Stimulated activated effector memory CD8-positive, alpha-beta T cell treated with anti-CD3 and anti-CD28 coated beads, Interleukin-12 subunit alpha, Interleukin-12 subunit beta, amount 100 ng/mL, for 72 hours (primary cell): ENCODE measurements at regions not wholly inside any gene's neighbourhood (a gene's known extent, or its start where the extent isn't known, plus 50 kb on each side); places are given as distances from the start of the nearest gene placed in this dataset.

Experiments
- ATAC-seq: fragments of 150-1000 bp; cut with Tn5 transposase; 2 replicates; pipeline ENCODE4 v1.10.0; 2021
- DNase-seq, 2 donors: peaks; one replicate each; pipeline ENCODE4 v3.0.0; 2021 to 2022; ENCODE audit warnings: low spot score in 2 of 2
- H3K27ac Mint-ChIP-seq: one replicate; pipeline ENCODE4 v1.8.0; 2022; ENCODE audit warnings: mild to moderate bottlenecking, mixed read lengths
- H3K36me3 Mint-ChIP-seq: one replicate; pipeline ENCODE4 v1.8.0; 2022; ENCODE audit warnings: mild to moderate bottlenecking, mixed read lengths
- H3K4me1 Mint-ChIP-seq: one replicate; pipeline ENCODE4 v1.8.0; 2022; ENCODE audit warnings: mixed read lengths
- H3K4me3 Mint-ChIP-seq: one replicate; pipeline ENCODE4 v1.8.0; 2022; ENCODE audit warnings: mild to moderate bottlenecking, mixed read lengths
- H3K9me3 Mint-ChIP-seq: one replicate; pipeline ENCODE4 v1.8.0; 2022; ENCODE audit warnings: mixed read lengths

DNA sequence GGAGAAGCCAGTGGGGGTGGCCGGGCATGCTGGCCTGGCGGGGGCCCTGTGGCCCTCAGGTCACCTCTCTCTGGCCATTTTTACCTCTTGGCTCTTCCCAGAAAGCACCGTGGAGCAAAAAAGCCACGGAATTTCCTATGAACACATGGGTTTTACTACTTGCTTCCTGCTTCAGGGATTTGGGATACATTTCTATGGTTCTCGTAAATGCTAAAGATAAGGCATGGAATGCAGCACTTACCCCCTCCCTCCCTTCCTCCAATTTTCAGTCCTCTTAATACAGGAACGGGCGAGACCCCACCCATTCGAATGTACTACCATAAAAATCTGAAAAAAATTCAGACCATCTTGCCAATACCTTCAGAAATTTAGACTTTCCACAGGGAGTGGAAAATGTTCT is 279.7 kb downstream of the ARHGAP12 start:
- Mint-ChIP-seq H3K27ac (no peak overlapping the region), H3K9me3 (no peaks in the 10 kb centered on the region), H3K4me1 (no peaks in the 10 kb centered on the region), H3K4me3 (no peak overlapping the region), H3K36me3 (no peaks in the 10 kb centered on the region)
- ATAC-seq (no peak), DNase-seq (no peak)

DNA sequence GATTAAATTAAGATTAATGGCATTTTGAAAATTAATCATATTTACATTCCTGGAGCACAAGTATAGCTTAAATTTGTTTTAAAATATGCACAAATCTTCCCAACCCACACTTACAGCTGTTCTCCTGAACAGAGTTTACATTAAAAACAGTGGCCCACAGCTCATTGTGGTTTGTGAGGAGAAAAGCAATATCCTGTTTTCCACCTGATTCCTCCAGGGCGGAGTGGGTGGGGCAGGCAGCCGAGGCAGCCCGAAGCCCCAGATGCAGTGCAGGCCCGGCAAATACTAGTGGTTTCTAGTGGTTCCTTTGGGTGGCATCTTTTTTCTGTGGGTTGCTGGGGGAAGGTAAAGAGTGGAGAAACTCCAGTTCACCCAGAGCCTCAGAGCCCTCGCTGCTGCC is 280.8 kb downstream of the ARHGAP12 start:
- ATAC-seq (no peak), DNase-seq (no peak)
- Mint-ChIP-seq H3K9me3 (no peaks in the 10 kb centered on the region), H3K36me3 (no peaks in the 10 kb centered on the region), H3K4me1 (no peaks in the 10 kb centered on the region), H3K27ac (no peak overlapping the region), H3K4me3 (no peak overlapping the region)

DNA sequence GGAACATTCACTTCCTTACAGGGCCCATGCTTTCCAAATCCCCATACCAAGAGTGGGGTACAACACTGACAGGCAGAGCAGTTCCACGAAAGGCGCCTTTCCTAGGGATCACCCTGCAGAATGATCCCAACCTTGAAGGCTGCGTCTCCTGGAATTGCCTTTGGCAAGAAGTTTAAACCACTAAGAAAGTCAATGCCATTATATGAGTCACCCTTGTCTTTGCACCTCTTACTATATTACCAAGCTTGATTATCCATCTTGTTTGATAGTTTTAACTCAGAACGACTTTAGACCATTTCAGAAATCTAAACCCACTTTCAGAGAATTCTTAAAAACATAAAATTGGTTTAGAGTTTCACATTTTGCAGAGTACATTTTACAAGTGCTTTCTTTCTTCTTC is 282.1 kb downstream of the ARHGAP12 start:
- no peak for DNase-seq
- Mint-ChIP-seq H3K27ac (no peak overlapping the region), H3K4me3 (no peak overlapping the region), H3K36me3 (no peaks in the 10 kb centered on the region), H3K9me3 (no peaks in the 10 kb centered on the region), H3K4me1 (no peaks in the 10 kb centered on the region)
- ATAC-seq = no peak

DNA sequence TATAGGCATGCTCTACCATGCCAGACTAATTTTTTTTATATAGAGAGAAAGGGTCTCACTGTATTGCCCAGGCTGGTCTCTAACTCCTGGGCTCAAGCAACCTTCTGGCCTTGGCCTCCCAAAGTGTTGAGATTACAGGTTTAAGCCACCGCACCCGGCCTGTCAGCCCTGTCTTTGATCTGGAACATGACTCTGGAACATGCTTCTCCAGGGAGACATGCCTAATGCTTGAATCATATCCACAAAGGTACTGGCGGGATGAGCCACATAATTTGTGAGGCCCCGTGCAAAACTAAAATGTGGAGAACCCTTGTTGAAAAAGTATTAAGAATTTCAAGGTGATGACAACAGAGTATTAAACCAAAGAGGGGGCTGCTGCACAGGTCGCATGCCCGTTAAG is 282.8 kb downstream of the ARHGAP12 start:
- Mint-ChIP-seq H3K27ac (no peak overlapping the region), H3K36me3 (no peaks in the 10 kb centered on the region), H3K4me1 (no peaks in the 10 kb centered on the region), H3K4me3 (no peak overlapping the region), H3K9me3 (no peaks in the 10 kb centered on the region)
- no peak for ATAC-seq
- DNase-seq = no peak

DNA sequence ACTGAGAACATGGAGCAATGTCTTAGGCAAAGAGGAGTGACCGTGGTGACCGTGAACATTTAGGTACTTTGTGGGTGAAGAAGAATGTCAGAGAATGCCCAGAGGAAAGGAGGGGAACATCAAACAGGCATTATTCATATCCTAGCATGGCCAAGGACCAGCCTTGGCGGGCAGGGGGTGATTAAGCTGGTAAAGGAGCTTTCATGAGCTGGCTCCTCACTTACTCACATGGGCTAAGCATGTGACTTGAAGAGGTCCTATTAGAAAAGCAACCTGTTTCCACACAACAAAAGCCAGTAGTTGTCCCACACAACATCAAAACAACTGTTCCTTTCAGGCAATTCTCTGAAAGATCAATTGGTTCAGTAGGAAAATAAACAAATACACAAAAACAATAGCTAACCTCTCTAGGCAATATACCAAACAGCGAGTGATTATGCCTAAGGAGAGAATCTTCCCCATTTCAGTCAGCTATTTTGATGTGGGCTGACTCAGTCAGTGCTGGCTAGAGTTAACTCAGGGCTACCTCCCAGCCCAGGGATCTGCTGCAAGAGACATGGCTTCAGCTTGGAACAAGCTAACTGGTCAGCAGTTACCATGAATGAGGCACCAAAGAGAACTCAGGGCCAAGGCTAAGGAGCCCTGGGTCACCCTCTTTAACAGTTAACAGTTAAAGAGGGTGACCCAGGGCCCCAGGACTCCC is 283.5 kb downstream of the ARHGAP12 start:
- H3K36me3 Mint-ChIP-seq = no peaks in the 10 kb centered on the region
- no peaks in the 10 kb centered on the region for H3K4me1 Mint-ChIP-seq
- DNase-seq (no peak), ATAC-seq (peak; percentile 31)
- no peak overlapping the region for H3K27ac Mint-ChIP-seq
- no peak overlapping the region for H3K4me3 Mint-ChIP-seq
- H3K9me3 Mint-ChIP-seq = no peaks in the 10 kb centered on the region

DNA sequence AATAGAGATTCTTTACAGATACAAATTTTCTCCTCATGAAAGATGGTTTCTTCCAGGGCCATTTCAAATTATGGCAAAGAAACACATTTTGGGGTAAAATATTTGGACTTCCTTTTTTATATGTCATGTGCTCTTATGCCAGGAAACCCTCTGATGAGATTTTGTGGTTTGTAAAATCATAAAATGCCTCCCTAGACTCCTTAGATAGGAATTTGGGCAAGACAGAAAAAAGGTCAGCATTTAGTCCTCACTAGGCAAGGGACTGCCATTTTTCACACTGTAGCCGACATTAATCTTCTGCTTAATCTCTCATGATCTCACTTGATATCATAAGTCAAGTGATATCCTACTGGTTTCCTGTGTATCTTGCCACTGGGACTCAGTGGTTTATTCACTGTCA is 286.4 kb downstream of the ARHGAP12 start:
- Mint-ChIP-seq H3K4me3 (no peak overlapping the region), H3K9me3 (peaks cover 5% of the 10 kb centered on the region), H3K36me3 (no peaks in the 10 kb centered on the region), H3K4me1 (no peaks in the 10 kb centered on the region), H3K27ac (no peak overlapping the region)
- DNase-seq (no peak), ATAC-seq (no peak)

DNA sequence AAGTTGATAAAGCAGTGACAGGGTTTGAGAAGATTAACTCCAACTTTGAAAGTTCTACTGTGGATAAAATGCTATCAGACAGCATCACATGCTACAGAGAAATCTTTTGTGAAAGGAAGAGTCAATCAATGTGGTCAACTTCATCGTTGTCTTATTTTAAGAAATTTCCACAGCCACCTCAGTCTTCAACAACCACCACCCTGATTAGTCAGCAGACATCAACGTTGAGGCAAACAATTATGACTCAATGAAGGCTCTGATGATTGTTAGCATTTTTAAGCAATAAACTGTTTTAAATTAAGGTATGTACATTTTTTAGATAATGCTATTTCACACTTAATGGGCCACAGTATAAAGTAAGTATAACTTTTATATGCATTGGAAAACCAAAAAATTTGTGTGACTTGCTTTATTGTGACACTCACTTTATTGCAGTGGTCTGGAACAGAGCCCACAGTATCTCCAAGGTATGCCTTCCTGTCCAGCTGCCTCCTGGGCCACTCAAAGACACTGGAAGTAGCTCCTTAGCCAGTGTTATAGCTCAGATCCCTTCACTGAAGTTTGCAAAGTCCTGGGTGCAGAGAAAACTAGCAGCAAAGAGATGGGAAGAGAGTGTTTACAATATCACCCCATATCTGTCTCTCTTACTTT is 293.1 kb downstream of the ARHGAP12 start:
- Mint-ChIP-seq H3K27ac (no peak overlapping the region), H3K9me3 (peaks cover 5% of the 10 kb centered on the region), H3K4me1 (no peaks in the 10 kb centered on the region), H3K36me3 (no peaks in the 10 kb centered on the region), H3K4me3 (no peak overlapping the region)
- ATAC-seq = peak; percentile 76
- no peak for DNase-seq

DNA sequence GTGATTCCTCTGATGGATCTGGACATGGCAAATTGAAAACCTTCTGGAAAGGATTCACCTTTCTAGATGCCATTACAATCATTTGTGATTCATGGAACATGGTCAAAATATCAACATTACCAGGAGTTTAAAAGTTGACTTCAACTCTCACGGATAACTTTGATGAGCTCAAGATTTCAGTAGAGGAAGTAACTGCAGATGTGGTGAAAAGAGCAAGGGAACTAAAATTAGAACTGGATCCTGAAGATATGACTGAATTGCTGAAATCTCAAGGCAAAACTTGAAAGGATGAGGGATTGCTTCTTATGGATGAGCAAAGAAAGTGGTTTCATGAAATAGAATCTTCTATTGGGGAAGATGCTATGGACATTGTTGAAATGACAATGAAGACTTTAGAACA is 293.6 kb downstream of the ARHGAP12 start:
- ATAC-seq = no peak
- no peak overlapping the region for H3K27ac Mint-ChIP-seq
- H3K4me1 Mint-ChIP-seq = no peaks in the 10 kb centered on the region
- DNase-seq = no peak
- no peaks in the 10 kb centered on the region for H3K36me3 Mint-ChIP-seq
- peaks cover 5% of the 10 kb centered on the region for H3K9me3 Mint-ChIP-seq
- H3K4me3 Mint-ChIP-seq = no peak overlapping the region

DNA sequence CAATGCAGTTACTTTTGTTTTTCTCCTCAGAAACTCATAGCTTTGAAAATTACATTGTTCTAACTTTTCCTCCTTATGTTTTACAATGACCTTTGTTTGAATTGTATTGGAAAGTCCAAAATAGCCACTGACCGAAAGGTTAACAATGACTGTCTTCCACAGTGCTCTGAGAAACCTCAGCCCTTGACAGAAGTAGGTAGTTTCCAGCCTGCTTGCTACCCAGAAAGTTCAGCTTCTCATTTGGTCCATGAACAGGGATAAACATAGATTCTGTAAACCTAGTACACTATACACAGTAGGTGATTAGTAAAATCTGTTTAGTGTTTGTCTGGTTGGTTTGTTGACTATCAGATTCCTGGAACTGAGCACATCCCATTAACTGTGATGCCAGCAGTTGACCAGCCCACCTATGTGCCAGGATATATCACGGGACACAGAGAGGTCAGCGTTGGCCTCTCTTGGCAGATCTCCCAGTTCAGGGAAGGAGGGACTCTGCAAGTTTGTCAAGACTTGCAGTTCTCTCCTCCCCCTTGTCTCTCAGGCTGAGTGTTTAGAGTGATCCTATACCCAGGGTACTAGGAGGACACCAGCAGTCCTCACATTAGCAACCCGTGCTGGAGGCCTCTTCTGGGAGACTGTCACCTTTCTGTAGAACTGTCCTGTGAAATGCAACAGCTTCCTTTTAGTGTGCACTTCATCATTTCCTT is 297.6 kb downstream of the ARHGAP12 start:
- peaks cover 5% of the 10 kb centered on the region for H3K9me3 Mint-ChIP-seq

DNA sequence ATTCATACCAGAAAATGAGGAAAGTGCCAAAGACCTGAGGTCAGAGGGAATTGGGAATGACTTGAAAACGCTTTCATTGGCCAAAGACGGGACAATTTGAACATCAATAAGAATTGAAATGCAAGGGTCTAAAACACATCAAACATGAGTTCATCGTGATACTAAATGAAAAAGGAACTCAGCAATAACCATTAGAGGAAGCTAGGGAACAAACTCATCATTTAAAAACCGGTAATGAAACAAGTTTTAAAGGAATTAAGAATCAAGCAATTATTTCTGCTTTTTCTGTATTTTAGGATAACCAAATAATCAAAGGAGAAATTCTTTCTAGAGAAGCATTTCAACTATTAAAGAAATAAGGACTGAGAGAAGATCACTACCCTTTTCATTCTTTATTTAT is 303.1 kb downstream of the ARHGAP12 start:
- no peaks in the 10 kb centered on the region for H3K36me3 Mint-ChIP-seq

More for the DNA sequence above, 297.6 kb downstream of the ARHGAP12 start:
- Mint-ChIP-seq H3K27ac (no peak overlapping the region), H3K4me1 (no peaks in the 10 kb centered on the region), H3K36me3 (no peaks in the 10 kb centered on the region), H3K4me3 (no peak overlapping the region)
- ATAC-seq (no peak), DNase-seq (no peak)

DNA sequence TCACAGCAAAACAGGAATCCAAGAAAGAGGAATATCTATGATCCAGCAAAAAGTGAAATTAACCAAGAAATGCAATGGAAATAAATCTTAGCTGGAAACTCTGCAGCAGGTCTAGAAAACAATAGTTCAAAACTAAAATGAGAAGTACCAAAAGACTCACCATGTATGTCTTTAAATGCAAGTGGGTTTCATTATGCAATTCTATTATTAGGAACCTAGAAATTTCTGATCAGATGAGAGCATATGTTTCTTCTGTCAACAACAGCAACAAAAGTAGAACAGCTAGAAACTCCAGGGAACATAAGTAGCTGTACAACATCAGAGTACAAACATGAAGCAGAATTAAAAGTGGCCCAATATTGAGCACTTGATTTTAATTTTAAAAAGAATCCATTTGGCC is 304.0 kb downstream of the ARHGAP12 start:
- DNase-seq (no peak), ATAC-seq (no peak)
- Mint-ChIP-seq H3K4me1 (no peaks in the 10 kb centered on the region), H3K4me3 (no peak overlapping the region), H3K36me3 (no peaks in the 10 kb centered on the region), H3K9me3 (peaks cover 5% of the 10 kb centered on the region), H3K27ac (no peak overlapping the region)

More for the DNA sequence above, 303.1 kb downstream of the ARHGAP12 start:
- Mint-ChIP-seq H3K9me3 (peaks cover 5% of the 10 kb centered on the region), H3K4me1 (no peaks in the 10 kb centered on the region), H3K27ac (no peak overlapping the region), H3K4me3 (no peak overlapping the region)
- no peak for DNase-seq
- ATAC-seq = no peak

DNA sequence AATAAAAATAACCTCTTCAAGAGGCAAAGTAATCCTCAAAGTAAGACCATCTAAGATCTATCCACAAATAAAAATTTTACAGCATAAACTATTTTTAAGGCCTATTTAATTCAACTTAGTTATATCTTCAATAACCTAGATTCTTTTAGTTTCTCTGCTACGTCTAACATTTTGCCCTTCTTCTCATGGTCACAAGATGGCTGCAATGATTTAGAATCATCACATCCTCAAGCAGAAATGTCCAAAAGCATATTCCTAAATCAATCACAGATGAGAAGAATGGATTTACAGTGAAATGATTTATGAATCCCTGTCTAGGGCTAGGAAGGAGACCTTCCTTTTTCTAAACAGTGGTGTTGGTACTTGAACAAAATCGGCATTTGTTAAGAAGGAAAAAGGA is 304.7 kb downstream of the ARHGAP12 start:
- DNase-seq = no peak
- no peak for ATAC-seq
- Mint-ChIP-seq H3K27ac (no peak overlapping the region), H3K36me3 (no peaks in the 10 kb centered on the region), H3K4me1 (no peaks in the 10 kb centered on the region), H3K4me3 (no peak overlapping the region), H3K9me3 (peaks cover 5% of the 10 kb centered on the region)

DNA sequence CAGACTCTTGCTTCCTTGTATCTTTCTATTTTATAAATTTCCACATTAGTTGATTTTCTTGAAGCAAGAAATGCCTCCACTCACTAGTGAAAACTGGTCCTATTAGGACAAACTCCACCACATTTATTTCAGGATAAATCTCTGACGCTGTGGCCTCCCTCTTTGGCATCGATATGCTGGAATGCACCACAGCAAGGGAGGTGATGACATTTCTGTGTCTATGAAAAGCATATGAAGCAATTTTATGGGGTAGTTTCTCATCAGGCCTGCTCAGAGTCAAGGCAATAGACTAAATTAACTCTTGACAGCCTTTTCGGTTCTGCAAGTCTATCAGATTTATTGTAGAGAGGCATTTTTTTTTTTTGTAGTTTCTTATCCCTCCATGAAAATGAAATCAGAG is 304.4 kb downstream of the ZEB1 start:
- no peak overlapping the region for H3K4me3 Mint-ChIP-seq
- H3K4me1 Mint-ChIP-seq = no peaks in the 10 kb centered on the region
- no peak overlapping the region for H3K27ac Mint-ChIP-seq
- H3K36me3 Mint-ChIP-seq = no peaks in the 10 kb centered on the region
- peaks cover 5% of the 10 kb centered on the region for H3K9me3 Mint-ChIP-seq
- DNase-seq (no peak), ATAC-seq (no peak)

DNA sequence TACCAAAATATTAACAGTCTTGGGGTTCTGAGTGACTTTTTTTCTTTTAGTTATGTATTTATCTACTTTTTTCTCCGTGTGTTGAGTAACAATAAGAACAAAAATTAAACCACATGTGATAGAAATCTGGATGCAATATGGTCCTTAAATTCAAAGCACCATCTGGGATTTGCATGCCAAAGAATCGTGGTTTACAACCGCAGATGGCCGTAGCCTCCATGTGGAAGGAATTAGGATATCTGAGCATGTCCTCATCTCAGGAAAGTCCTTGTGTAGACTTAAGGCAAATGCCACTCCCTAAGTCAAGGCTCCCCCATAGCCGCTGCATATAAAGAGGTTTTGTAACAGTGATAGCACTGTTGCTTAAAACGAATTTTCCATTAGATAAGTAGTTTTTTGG is 304.0 kb downstream of the ZEB1 start:
- no peak for ATAC-seq
- Mint-ChIP-seq H3K9me3 (peaks cover 5% of the 10 kb centered on the region), H3K4me3 (no peak overlapping the region), H3K27ac (no peak overlapping the region), H3K4me1 (no peaks in the 10 kb centered on the region), H3K36me3 (no peaks in the 10 kb centered on the region)
- DNase-seq = no peak

DNA sequence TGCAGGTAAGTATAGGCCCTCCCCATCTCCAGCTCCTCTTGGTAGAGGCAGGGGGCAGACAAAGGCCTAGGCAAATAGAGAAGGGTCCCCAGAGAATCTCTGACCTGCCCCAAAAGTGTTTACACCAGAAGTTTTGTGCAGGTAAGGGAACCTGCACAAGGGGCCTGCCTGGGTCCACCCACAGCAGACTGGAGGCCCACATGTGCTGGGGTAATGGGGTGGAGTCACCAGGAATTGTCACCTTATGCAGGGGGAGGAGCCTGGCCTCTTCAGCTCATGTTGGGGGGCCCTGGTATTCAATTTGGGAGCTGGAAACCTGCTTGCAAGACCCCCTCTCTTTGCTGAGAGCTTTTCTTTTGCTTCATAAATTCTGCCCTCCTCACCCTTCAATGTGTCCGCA is 302.7 kb downstream of the ZEB1 start:
- no peak overlapping the region for H3K27ac Mint-ChIP-seq
- H3K4me1 Mint-ChIP-seq = no peaks in the 10 kb centered on the region
- H3K4me3 Mint-ChIP-seq = no peak overlapping the region
- H3K36me3 Mint-ChIP-seq = no peaks in the 10 kb centered on the region
- DNase-seq = no peak
- ATAC-seq = no peak
- H3K9me3 Mint-ChIP-seq = peaks cover 5% of the 10 kb centered on the region
